Endothelial cell of umbilical vein (primary cell): ENCODE measurements at regions not wholly inside any gene's neighbourhood (a gene's known extent, or its start where the extent isn't known, plus 50 kb on each side); places are given as distances from the start of the nearest gene placed in this dataset.

Experiments
- BruUV-seq: library from RNA; stranded (reverse); fragments of 400-500 nt; replicated peaks from 2 replicates; lab custom pipeline; 2021; lab: Mats Ljungman, UMichigan
- CTCF ChIA-PET: fragments of 300-600, 350-600 bp; sonication (Branson Sonifier 250); formaldehyde crosslinking; loops from one replicate; lab custom pipeline; 2021; ENCODE audit warnings: antibody characterized with exemption, inconsistent platforms; lab: Charles Lee
- POLR2A ChIA-PET: fragments of 300-600, 350-600 bp; sonication (Branson Sonifier 250); formaldehyde crosslinking; loops from one replicate; lab custom pipeline; 2021; ENCODE audit warnings: antibody characterized with exemption, inconsistent platforms; lab: Charles Lee
- DNase-seq: peaks from one replicate; pipeline ENCODE4 v3.0.0-alpha.2; 2011; ENCODE audit warnings: low read depth, low spot score
- FAIRE-seq: peaks from 2 replicates; lab custom pipeline; 2011; peaks lifted over from hg19 to GRCh38; lab: Jason Lieb, UNC
- H2AFZ ChIP-seq: 2 replicates; pipeline ENCODE4 v1.6.0; 2012; ENCODE audit warnings: low read depth, low read length, control low read depth, inconsistent platforms
- H3K27ac ChIP-seq: 2 replicates; pipeline ENCODE4 v1.5.1; 2011; ENCODE audit warnings: low read depth, mild to moderate bottlenecking, control low read depth, low read length, moderate library complexity; ENCODE audit not compliant: insufficient read depth
- H3K27me3 ChIP-seq, 2 experiments: 2 replicates each; pipeline versions ENCODE4 v1.6.0 to v1.6.1; 2011; ENCODE audit warnings: low read length in 2 of 2, mixed read lengths in 1 of 2; ENCODE audit not compliant: control insufficient read depth in 2 of 2, insufficient read depth in 2 of 2
- H3K36me3 ChIP-seq, 2 experiments: 2 replicates in 1 of 2; 3 replicates in 1 of 2; pipeline ENCODE4 v1.5.1; 2011; ENCODE audit warnings: low read length in 2 of 2, mild to moderate bottlenecking in 1 of 2, moderate library complexity in 1 of 2; ENCODE audit not compliant: control insufficient read depth in 2 of 2, insufficient read depth in 2 of 2; ENCODE audit errors: extremely low read depth in 1 of 2
- H3K4me1 ChIP-seq: 3 replicates; pipeline ENCODE4 v1.5.1; 2011; ENCODE audit warnings: mild to moderate bottlenecking, low read length; ENCODE audit not compliant: control insufficient read depth, insufficient read depth; ENCODE audit errors: extremely low read depth
- H3K4me2 ChIP-seq: 2 replicates; pipeline ENCODE4 v1.6.1; 2011; ENCODE audit warnings: low read length, control low read depth, mixed read lengths; ENCODE audit not compliant: insufficient read depth
- H3K4me3 ChIP-seq, 3 experiments: fragments of 200-600 bp in 1 of 3; sonication (generic), shearing (Covaris generic) in 1 of 3; replicated peaks in 1 of 3; 2 replicates each; pipeline ENCODE4 v1.5.1; 2011 to 2016; ENCODE audit warnings: control low read depth in 3 of 3, low read length in 3 of 3, mild to moderate bottlenecking in 2 of 3, inconsistent platforms in 1 of 3, low read depth in 1 of 3, moderate library complexity in 1 of 3; ENCODE audit not compliant: insufficient read depth in 1 of 3
- H3K79me2 ChIP-seq: 2 replicates; pipeline ENCODE4 v1.6.0; 2012; ENCODE audit warnings: low read length, inconsistent platforms; ENCODE audit not compliant: control insufficient read depth, insufficient read depth
- H3K9ac ChIP-seq: replicated peaks from 2 replicates; pipeline ENCODE3; 2011; ENCODE audit warnings: low read length, control low read depth; ENCODE audit not compliant: insufficient read depth; ENCODE audit errors: extremely low read depth
- H3K9me1 ChIP-seq: replicated peaks from 3 replicates; pipeline ENCODE4 v1.6.0; 2011; ENCODE audit warnings: mild to moderate bottlenecking, low read length; ENCODE audit not compliant: control insufficient read depth, insufficient read depth; ENCODE audit errors: extremely low read depth
- H3K9me3 ChIP-seq: replicated peaks from 2 replicates; pipeline ENCODE4 v1.5.1; 2012; ENCODE audit warnings: low read length, inconsistent platforms; ENCODE audit not compliant: control insufficient read depth, insufficient read depth
- H4K20me1 ChIP-seq: replicated peaks from 2 replicates; pipeline ENCODE3; 2011; ENCODE audit warnings: mild to moderate bottlenecking, low read length; ENCODE audit not compliant: control insufficient read depth, insufficient read depth; ENCODE audit errors: extremely low read depth
- EZH2 ChIP-seq: IDR thresholded peaks from 2 replicates; pipeline ENCODE4 v1.6.1; 2012; ENCODE audit warnings: borderline replicate concordance, low read depth, mild to moderate bottlenecking, moderate library complexity, low read length, inconsistent platforms; ENCODE audit not compliant: severe bottlenecking
- FOS ChIP-seq: IDR thresholded peaks from 2 replicates; pipeline ENCODE4 v1.6.1; 2011; ENCODE audit warnings: mild to moderate bottlenecking, low read length, moderate library complexity, borderline replicate concordance; ENCODE audit not compliant: insufficient read depth
- GATA2 ChIP-seq: IDR thresholded peaks from 2 replicates; pipeline ENCODE4 v1.7.0; 2011; ENCODE audit warnings: low read depth, mild to moderate bottlenecking, moderate library complexity, mixed read lengths, low read length; ENCODE audit not compliant: insufficient read length, insufficient read depth
- JUN ChIP-seq: IDR thresholded peaks from 2 replicates; pipeline ENCODE4 v1.6.1; 2011; ENCODE audit warnings: borderline replicate concordance, low read depth; ENCODE audit not compliant: insufficient read length, insufficient read depth
- MAX ChIP-seq: IDR thresholded peaks from 2 replicates; pipeline ENCODE4 v1.6.1; 2011; ENCODE audit not compliant: insufficient read depth, insufficient read length
- MYC ChIP-seq: IDR thresholded peaks from one replicate; pipeline ENCODE4 v1.6.1; 2011; ENCODE audit warnings: mild to moderate bottlenecking, low read depth, low read length
- POLR2A ChIP-seq: IDR thresholded peaks from 2 replicates; pipeline ENCODE4 v1.6.1; 2012; ENCODE audit warnings: low read depth, mild to moderate bottlenecking, control low read depth, low read length
- POLR2AphosphoS5 ChIP-seq: IDR thresholded peaks from 2 replicates; pipeline ENCODE4 v1.6.1; 2012; ENCODE audit warnings: low read depth, mild to moderate bottlenecking, control low read depth, low read length, moderate library complexity; ENCODE audit not compliant: insufficient read depth
- dilution Hi-C: fragments of 300-500 bp; cut with MboI; formaldehyde crosslinking; loops from one replicate; pipeline ENCODE4 v1.15.0; 2019; ENCODE audit warnings: low sequenced_read_pairs; ENCODE audit not compliant: extremely low pct_ligation_motif_present
- intact Hi-C: fragments of 100-400 bp; cut with micrococcal nuclease; formaldehyde crosslinking; loops from one replicate; pipeline ENCODE4 v1.10.0; 2022
- TF ChIP-seq, protein P1 (sequence below), 2 donors: IDR thresholded peaks; 1 replicate in 1 of 2; 2 replicates in 1 of 2; pipeline ENCODE4 v1.5.1; 2011; ENCODE audit warnings: low read length in 2 of 2, mild to moderate bottlenecking in 2 of 2, moderate library complexity in 2 of 2, control low read depth in 1 of 2, inconsistent platforms in 1 of 2, low read depth in 1 of 2; ENCODE audit not compliant: insufficient read depth in 1 of 2; ENCODE audit errors: extremely low read depth in 1 of 2

GRCh38 chr1:168835176-168835575, 106.2 kb upstream of the DPT start:
- no peak for TF ChIP-seq JUN
- TF ChIP-seq POLR2AphosphoS5: no peak
- TF ChIP-seq EZH2: no peak
- no peak for TF ChIP-seq MYC
- TF ChIP-seq FOS: no peak
- TF ChIP-seq, protein P1, sequence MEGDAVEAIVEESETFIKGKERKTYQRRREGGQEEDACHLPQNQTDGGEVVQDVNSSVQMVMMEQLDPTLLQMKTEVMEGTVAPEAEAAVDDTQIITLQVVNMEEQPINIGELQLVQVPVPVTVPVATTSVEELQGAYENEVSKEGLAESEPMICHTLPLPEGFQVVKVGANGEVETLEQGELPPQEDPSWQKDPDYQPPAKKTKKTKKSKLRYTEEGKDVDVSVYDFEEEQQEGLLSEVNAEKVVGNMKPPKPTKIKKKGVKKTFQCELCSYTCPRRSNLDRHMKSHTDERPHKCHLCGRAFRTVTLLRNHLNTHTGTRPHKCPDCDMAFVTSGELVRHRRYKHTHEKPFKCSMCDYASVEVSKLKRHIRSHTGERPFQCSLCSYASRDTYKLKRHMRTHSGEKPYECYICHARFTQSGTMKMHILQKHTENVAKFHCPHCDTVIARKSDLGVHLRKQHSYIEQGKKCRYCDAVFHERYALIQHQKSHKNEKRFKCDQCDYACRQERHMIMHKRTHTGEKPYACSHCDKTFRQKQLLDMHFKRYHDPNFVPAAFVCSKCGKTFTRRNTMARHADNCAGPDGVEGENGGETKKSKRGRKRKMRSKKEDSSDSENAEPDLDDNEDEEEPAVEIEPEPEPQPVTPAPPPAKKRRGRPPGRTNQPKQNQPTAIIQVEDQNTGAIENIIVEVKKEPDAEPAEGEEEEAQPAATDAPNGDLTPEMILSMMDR (IDR thresholded peaks at IDR 0.05; ENCODE audit: extremely low read depth in 1 of 2, insufficient read depth in 1 of 2, low read depth in 1 of 2, low read length in 2 of 2): no peak
- TF ChIP-seq GATA2: no peak
- TF ChIP-seq MAX: no peak
- TF ChIP-seq POLR2A: no peak
- ChIA-PET CTCF (no interaction called here), POLR2A (no interaction called here)
- DNase-seq (no peak), FAIRE-seq (no peak)
- BruUV-seq: no TSS peak
- no peaks in the 10 kb centered on the region for H3K4me1 ChIP-seq
- no peaks in the 10 kb centered on the region for H3K9me3 ChIP-seq
- H3K27ac ChIP-seq: no peak overlapping the region
- no peak overlapping the region for H3K4me3 ChIP-seq
- no peaks in the 10 kb centered on the region for H4K20me1 ChIP-seq
- no peaks in the 10 kb centered on the region for H3K36me3 ChIP-seq
- intact Hi-C loops (no loop called here), dilution Hi-C loops (no loop called here)
- H3K9ac ChIP-seq: no peak overlapping the region
- H3K27me3 ChIP-seq: no peaks in the 10 kb centered on the region
- no peaks in the 10 kb centered on the region for H3K79me2 ChIP-seq
- no peak overlapping the region for H3K4me2 ChIP-seq
- no peak overlapping the region for H2AFZ ChIP-seq
- no peaks in the 10 kb centered on the region for H3K9me1 ChIP-seq
